Endodermal cell (in vitro differentiated cells): ENCODE measurements at regions not wholly inside any gene's neighbourhood (a gene's known extent, or its start where the extent isn't known, plus 50 kb on each side); places are given as distances from the start of the nearest gene placed in this dataset.
A peak's percentile ranks its signal among the peaks of the same experiment; 100 is the strongest.

ENCODE experiments used
- DNase-seq: peaks from one replicate; pipeline ENCODE4 v3.0.0-alpha.2; 2017
- H3K27ac ChIP-seq: 2 replicates; pipeline ENCODE4 v1.5.1; 2013; ENCODE audit warnings: mild to moderate bottlenecking, low read depth, low read length, moderate library complexity
- H3K27me3 ChIP-seq: 2 replicates; pipeline ENCODE4 v1.6.1; 2013; ENCODE audit warnings: mild to moderate bottlenecking, low read length, moderate library complexity; ENCODE audit not compliant: insufficient read depth, control insufficient read depth, poor library complexity, severe bottlenecking
- H3K36me3 ChIP-seq: 2 replicates; pipeline ENCODE4 v1.7.0; 2013; ENCODE audit warnings: mild to moderate bottlenecking, low read length, moderate library complexity; ENCODE audit not compliant: control insufficient read depth, insufficient read depth
- H3K4me1 ChIP-seq: one replicate; pipeline ENCODE4 v1.7.0; 2013; ENCODE audit warnings: low read length; ENCODE audit not compliant: control insufficient read depth, insufficient read depth
- H3K4me3 ChIP-seq: 2 replicates; pipeline ENCODE4 v1.5.1; 2013; ENCODE audit warnings: mild to moderate bottlenecking, low read length, moderate library complexity
- H3K9ac ChIP-seq: 2 replicates; pipeline ENCODE4 v1.6.1; 2013; ENCODE audit warnings: mild to moderate bottlenecking, low read length, moderate library complexity; ENCODE audit not compliant: poor library complexity, severe bottlenecking; ENCODE audit errors: extremely low read depth
- H3K9me3 ChIP-seq: 2 replicates; pipeline ENCODE4 v1.6.1; 2013; ENCODE audit warnings: mild to moderate bottlenecking, low read length, moderate library complexity; ENCODE audit not compliant: control insufficient read depth
- H3K27ac Mint-ChIP-seq: 2 replicates; pipeline ENCODE4 v1.8.0; 2020; ENCODE audit warnings: mixed read lengths
- H3K27me3 Mint-ChIP-seq: 2 replicates; pipeline ENCODE4 v1.8.0; 2021; ENCODE audit warnings: mild to moderate bottlenecking, mixed read lengths; ENCODE audit not compliant: insufficient read depth
- H3K36me3 Mint-ChIP-seq: 2 replicates; pipeline ENCODE4 v1.8.0; 2020; ENCODE audit warnings: low read depth, mixed read lengths
- H3K4me1 Mint-ChIP-seq: 2 replicates; pipeline ENCODE4 v1.8.0; 2020; ENCODE audit warnings: mixed read lengths
- H3K4me3 Mint-ChIP-seq: 2 replicates; pipeline ENCODE4 v1.8.0; 2020; ENCODE audit warnings: mild to moderate bottlenecking, moderate library complexity, mixed read lengths
- H3K9me3 Mint-ChIP-seq: 2 replicates; pipeline ENCODE4 v1.8.0; 2020; ENCODE audit warnings: mild to moderate bottlenecking, mixed read lengths
- WGBS, 2 experiments: methylation state at CpG; one replicate each; pipeline versions ENCODE4 v1.1.5 to v1.1.7; 2013; ENCODE audit warnings: missing lambda C conversion rate in 2 of 2, mixed read lengths in 1 of 2; ENCODE audit not compliant: insufficient coverage in 1 of 2, insufficient read length in 1 of 2; 5-methylcytosine and 5-hydroxymethylcytosine counted together
- TF ChIP-seq, protein P1 (sequence below): fragments of 200-600 bp; sonication (generic); conservative IDR thresholded peaks from 2 replicates; pipeline ENCODE4 v1.5.0; 2021; ENCODE audit warnings: antibody characterized with exemption, mild to moderate bottlenecking

DNA sequence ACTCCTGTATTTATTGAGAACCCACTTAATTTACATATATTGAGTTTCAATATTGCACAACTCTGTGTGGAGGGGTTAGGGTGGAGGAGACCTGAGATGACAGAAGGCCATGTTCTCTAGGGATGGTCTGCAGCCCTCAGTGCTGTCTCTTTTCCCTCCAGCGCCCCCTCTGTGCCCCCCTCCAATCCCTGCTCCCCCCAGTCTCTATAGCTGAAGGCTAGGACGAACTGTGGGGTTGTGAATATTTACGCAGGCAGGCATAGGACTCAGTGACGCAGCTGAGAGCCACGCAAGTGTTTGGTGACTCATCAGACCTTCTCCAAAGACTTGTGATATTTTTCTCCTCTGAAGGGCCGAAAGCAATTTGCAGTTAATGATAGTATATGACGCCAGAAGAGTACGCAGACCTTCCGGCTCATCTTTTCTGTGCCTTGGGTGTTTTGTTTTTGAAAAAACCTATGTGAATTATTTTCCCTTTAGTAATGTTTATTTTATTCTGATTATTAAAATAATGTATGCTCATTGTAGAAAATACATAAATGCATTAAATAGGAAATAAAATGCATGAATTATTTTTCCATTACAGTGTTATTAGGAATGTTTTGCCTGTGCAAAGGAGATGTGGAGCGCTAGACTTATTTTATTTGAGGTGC, 85.3 kb downstream of the SLC25A47 start:
- Mint-ChIP-seq H3K27me3 (peaks cover 22% of the 10 kb centered on the region), H3K9me3 (no peaks in the 10 kb centered on the region), H3K36me3 (no peaks in the 10 kb centered on the region), H3K4me3 (no peak overlapping the region), H3K27ac (no peak overlapping the region), H3K4me1 (peaks cover 22% of the 10 kb centered on the region)
- Histone ChIP-seq H3K27me3 (no peaks in the 10 kb centered on the region), H3K4me1 (peaks cover 3% of the 10 kb centered on the region), H3K9me3 (no peaks in the 10 kb centered on the region), H3K4me3 (no peak overlapping the region), H3K36me3 (no peaks in the 10 kb centered on the region), H3K9ac (no peak overlapping the region), H3K27ac (peak overlapping the region; percentile 45)
- WGBS, 2 experiments = 79 to 96% methylated on average over 5 to 10 of the region's 10 CpGs
- DNase-seq = no peak
- TF ChIP-seq, protein P1, sequence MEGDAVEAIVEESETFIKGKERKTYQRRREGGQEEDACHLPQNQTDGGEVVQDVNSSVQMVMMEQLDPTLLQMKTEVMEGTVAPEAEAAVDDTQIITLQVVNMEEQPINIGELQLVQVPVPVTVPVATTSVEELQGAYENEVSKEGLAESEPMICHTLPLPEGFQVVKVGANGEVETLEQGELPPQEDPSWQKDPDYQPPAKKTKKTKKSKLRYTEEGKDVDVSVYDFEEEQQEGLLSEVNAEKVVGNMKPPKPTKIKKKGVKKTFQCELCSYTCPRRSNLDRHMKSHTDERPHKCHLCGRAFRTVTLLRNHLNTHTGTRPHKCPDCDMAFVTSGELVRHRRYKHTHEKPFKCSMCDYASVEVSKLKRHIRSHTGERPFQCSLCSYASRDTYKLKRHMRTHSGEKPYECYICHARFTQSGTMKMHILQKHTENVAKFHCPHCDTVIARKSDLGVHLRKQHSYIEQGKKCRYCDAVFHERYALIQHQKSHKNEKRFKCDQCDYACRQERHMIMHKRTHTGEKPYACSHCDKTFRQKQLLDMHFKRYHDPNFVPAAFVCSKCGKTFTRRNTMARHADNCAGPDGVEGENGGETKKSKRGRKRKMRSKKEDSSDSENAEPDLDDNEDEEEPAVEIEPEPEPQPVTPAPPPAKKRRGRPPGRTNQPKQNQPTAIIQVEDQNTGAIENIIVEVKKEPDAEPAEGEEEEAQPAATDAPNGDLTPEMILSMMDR = no peak

DNA sequence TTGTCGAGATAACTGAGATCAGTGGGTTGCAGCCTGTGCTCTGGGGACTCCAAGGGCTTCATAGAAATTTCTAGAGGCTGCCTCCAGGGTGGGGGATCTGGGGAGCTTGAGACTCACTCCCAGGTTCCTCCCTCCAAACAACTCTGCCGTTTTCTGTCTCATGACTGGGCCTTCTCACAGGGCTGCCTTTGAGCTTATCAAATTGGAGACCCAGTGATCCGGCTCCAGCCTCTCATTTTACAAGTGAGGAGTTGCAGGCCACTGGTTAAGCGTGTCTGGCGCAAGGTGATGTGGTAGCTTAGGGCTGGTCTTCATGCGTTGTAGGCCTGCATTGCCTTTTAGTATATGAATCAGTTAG, 85.8 kb downstream of the SLC25A47 start:
- TF ChIP-seq, protein P1 = no peak
- no peak overlapping the region for H3K27ac Mint-ChIP-seq
- H3K4me1 Mint-ChIP-seq = peaks cover 22% of the 10 kb centered on the region
- no peak for DNase-seq
- no peaks in the 10 kb centered on the region for H3K9me3 Mint-ChIP-seq
- WGBS, 2 experiments = 86 to 92% methylated on average over 1 to 6 of the region's 6 CpGs
- no peaks in the 10 kb centered on the region for H3K36me3 ChIP-seq
- H3K36me3 Mint-ChIP-seq = no peaks in the 10 kb centered on the region
- peaks cover 3% of the 10 kb centered on the region for H3K4me1 ChIP-seq
- H3K4me3 Mint-ChIP-seq = no peak overlapping the region
- no peak overlapping the region for H3K4me3 ChIP-seq
- no peak overlapping the region for H3K9ac ChIP-seq
- H3K9me3 ChIP-seq = no peaks in the 10 kb centered on the region
- peaks cover 19% of the 10 kb centered on the region for H3K27me3 Mint-ChIP-seq
- H3K27me3 ChIP-seq = no peaks in the 10 kb centered on the region
- H3K27ac ChIP-seq = no peak overlapping the region

DNA sequence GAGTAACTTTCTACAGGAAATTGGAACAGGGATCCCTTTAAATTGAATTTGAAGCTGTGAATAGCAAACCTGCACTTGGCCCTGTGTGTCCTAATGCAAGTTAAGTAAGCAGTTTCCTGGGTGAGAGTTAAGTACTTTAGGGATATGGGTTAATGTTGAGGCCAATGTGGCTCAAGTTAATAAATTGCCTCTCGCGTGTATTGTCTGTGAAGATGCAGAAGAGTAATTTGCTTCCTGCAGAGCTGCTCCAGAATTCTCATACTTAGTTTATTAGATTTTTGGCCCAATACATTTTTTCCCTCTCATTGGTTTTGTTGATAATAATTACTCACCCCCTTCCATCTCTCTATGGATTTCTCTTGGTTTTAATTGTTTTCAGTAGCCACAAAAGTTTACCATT, 86.5 kb downstream of the SLC25A47 start:
- Histone ChIP-seq H3K27ac (no peak overlapping the region), H3K9me3 (no peaks in the 10 kb centered on the region), H3K4me1 (peaks cover 3% of the 10 kb centered on the region), H3K9ac (no peak overlapping the region), H3K4me3 (no peak overlapping the region), H3K27me3 (no peaks in the 10 kb centered on the region), H3K36me3 (no peaks in the 10 kb centered on the region)
- no peak for DNase-seq
- TF ChIP-seq, protein P1 = no peak
- H3K27ac Mint-ChIP-seq = no peak overlapping the region
- WGBS, 2 experiments = 72% methylated on average over 2 of the region's 2 CpGs; no CpG with 5 or more reads in 1 of the 2 experiments
- peaks cover 22% of the 10 kb centered on the region for H3K27me3 Mint-ChIP-seq
- H3K9me3 Mint-ChIP-seq = no peaks in the 10 kb centered on the region
- H3K4me3 Mint-ChIP-seq = no peak overlapping the region
- H3K36me3 Mint-ChIP-seq = no peaks in the 10 kb centered on the region
- H3K4me1 Mint-ChIP-seq = peaks cover 22% of the 10 kb centered on the region
